Body of pancreas (tissue), 4 donors: ENCODE measurements at regions not wholly inside any gene's neighbourhood (a gene's known extent, or its start where the extent isn't known, plus 50 kb on each side); places are given as distances from the start of the nearest gene placed in this dataset.

Experiments
- ATAC-seq: fragments of 150-250 bp; one replicate; pipeline ENCODE4 v1.9.1; 2016
- DNase-seq, 4 donors: peaks; one replicate each; pipeline ENCODE4 v3.0.0-alpha.2; 2019
- H3K27ac ChIP-seq, 4 donors: fragments of 200-600 bp; sonication (generic); 1 replicate in 3 of 4; 2 replicates in 1 of 4; pipeline versions ENCODE4 v1.5.1 to v1.6.1; 2016 to 2019; ENCODE audit warnings: mild to moderate bottlenecking in 1 of 4, mixed read lengths in 1 of 4, moderate library complexity in 1 of 4
- H3K27me3 ChIP-seq, 2 donors: fragments of 200-600 bp; sonication (generic); one replicate each; pipeline ENCODE4 v1.6.0; 2016; ENCODE audit warnings: mild to moderate bottlenecking in 1 of 2
- H3K36me3 ChIP-seq, 2 donors: fragments of 200-600 bp; sonication (generic); replicated peaks in 1 of 2; 2 replicates each; pipeline ENCODE4 v1.5.1; 2016; ENCODE audit warnings: low read depth in 2 of 2; ENCODE audit not compliant: insufficient read depth in 1 of 2
- H3K4me1 ChIP-seq: fragments of 200-600 bp; sonication (generic); one replicate; pipeline ENCODE4 v1.6.0; 2016
- H3K4me3 ChIP-seq, 2 donors: fragments of 200-600 bp; sonication (generic); 1 replicate in 1 of 2; 2 replicates in 1 of 2; pipeline ENCODE4 v1.5.1; 2016 to 2019
- H3K9me3 ChIP-seq, 3 donors: fragments of 200-600 bp; sonication (generic); 1 replicate in 2 of 3; 2 replicates in 1 of 3; pipeline ENCODE4 v1.5.1; 2016
- CTCF ChIP-seq, 7 experiments: fragments of 450-650 bp in 4 of 7; fragments of 200-600 bp in 3 of 7; sonication (generic) in 3 of 7; IDR thresholded peaks; one replicate each; pipeline ENCODE4 v1.5.1; 2016 to 2019; ENCODE audit warnings: antibody characterized with exemption in 7 of 7
- POLR2A ChIP-seq, 3 donors: fragments of 450-650 bp; IDR thresholded peaks; one replicate each; pipeline ENCODE4 v1.6.1; 2016; ENCODE audit warnings: antibody characterized with exemption in 3 of 3, mild to moderate bottlenecking in 2 of 3
- WGBS, 2 donors: methylation state at CpG; one replicate each; pipeline ENCODE4 v1.1.5; 2017; 5-methylcytosine and 5-hydroxymethylcytosine counted together
- intact Hi-C: fragments of 100-400 bp; cut with DNase I; formaldehyde crosslinking; loops from one replicate; pipeline ENCODE4 v1.15.1; 2023

DNA sequence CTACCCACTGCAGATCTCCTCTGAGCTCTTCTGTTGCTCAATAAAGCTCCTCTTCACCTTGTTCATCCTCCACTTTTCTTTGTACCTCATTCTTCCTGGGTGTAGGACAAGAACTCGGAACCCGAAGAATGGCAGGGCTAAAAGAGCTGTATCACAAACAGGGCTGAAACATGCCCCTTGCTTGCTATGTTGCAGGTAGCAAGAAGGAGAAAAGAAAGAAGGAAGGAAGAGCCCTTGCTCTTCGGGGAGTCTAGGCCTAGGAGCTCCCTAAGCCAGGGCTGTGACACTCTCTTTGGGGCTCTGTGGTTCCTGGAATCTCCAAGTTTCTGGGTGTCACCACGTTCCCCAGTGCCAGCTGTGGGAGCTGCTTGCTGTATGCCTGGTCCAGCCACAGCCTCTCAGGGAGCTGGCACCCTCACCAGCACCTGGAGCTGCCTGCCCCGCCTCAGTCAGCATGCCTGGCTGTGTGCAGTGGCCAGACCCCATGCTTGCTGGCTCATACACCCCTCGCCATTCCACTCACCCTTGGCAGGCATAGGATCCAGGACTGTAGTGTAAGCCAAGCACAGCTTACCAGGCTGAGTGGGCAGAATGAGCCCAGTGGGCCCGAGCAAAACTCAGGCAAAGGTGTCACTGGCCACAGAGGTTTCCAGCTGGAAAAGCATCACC, 274.8 kb upstream of the ADRA1B start:
- intact Hi-C loops, result no loop called here
- H3K4me1 ChIP-seq, result no peaks in the 10 kb centered on the region
- H3K9me3 ChIP-seq, result no peaks in the 10 kb centered on the region
- H3K4me3 ChIP-seq, result no peak overlapping the region
- no peak overlapping the region for H3K27ac ChIP-seq
- H3K36me3 ChIP-seq, result no peaks in the 10 kb centered on the region
- 60 to 74% methylated on average over 6 to 7 of the region's 7 CpGs for WGBS, 2 donors
- DNase-seq (no peak), ATAC-seq (no peak)
- no peak for TF ChIP-seq CTCF (IDR thresholded peaks at IDR 0.05)
- TF ChIP-seq POLR2A (IDR thresholded peaks at IDR 0.05), result no peak
- H3K27me3 ChIP-seq, result no peaks in the 10 kb centered on the region

DNA sequence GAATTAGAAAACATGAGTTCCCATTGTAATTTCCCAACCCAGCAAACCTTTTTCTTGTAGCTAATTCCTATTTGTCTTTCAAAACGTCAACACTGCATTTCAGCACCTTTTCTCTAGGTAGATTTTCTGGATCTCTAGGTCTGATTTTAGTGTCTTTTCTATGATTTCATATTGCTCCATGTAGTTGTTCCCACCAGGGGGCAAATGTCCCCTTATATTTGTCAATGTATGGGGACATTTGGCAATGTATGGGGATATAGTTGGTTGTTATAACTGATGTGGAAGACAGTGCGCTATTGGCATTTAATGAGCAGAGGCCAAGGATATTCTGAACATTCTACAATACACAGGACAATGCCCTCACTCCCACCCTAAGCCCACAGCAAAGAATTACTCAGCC, 273.9 kb upstream of the ADRA1B start:
- WGBS, 2 donors, result 59 to 73% methylated on average over 2 of the region's 2 CpGs
- no peak overlapping the region for H3K27ac ChIP-seq

GRCh38 chr5:159644053-159644452, 272.2 kb upstream of the ADRA1B start:
- DNase-seq (no peak), ATAC-seq (no peak)
- no peak overlapping the region for H3K4me3 ChIP-seq
- H3K27ac ChIP-seq, result no peak overlapping the region
- no peaks in the 10 kb centered on the region for H3K4me1 ChIP-seq
- H3K9me3 ChIP-seq, result no peaks in the 10 kb centered on the region
- H3K36me3 ChIP-seq, result no peaks in the 10 kb centered on the region
- 6 to 20% methylated on average over 1 of the region's 1 CpG for WGBS, 2 donors
- TF ChIP-seq CTCF (IDR thresholded peaks at IDR 0.05) (no peak), POLR2A (IDR thresholded peaks at IDR 0.05) (no peak)
- intact Hi-C loops, result no loop called here
- H3K27me3 ChIP-seq, result no peaks in the 10 kb centered on the region

More for the DNA sequence above, 273.9 kb upstream of the ADRA1B start:
- H3K36me3 ChIP-seq, result no peaks in the 10 kb centered on the region
- no peak for ATAC-seq
- intact Hi-C loops, result no loop called here
- H3K9me3 ChIP-seq, result no peaks in the 10 kb centered on the region
- no peaks in the 10 kb centered on the region for H3K4me1 ChIP-seq
- no peaks in the 10 kb centered on the region for H3K27me3 ChIP-seq
- TF ChIP-seq CTCF (IDR thresholded peaks at IDR 0.05) (no peak), POLR2A (IDR thresholded peaks at IDR 0.05) (no peak)
- no peak overlapping the region for H3K4me3 ChIP-seq
- DNase-seq, result no peak

GRCh38 chr5:159645179-159645846, 271.0 kb upstream of the ADRA1B start:
- no peaks in the 10 kb centered on the region for H3K36me3 ChIP-seq
- 40 to 66% methylated on average over 7 of the region's 7 CpGs for WGBS, 2 donors
- H3K4me3 ChIP-seq, result no peak overlapping the region
- no peak for ATAC-seq
- DNase-seq, result no peak
- TF ChIP-seq CTCF (IDR thresholded peaks at IDR 0.05) (no peak), POLR2A (IDR thresholded peaks at IDR 0.05) (no peak)
- H3K27ac ChIP-seq, result no peak overlapping the region
- intact Hi-C loops, result no loop called here
- no peaks in the 10 kb centered on the region for H3K9me3 ChIP-seq
- H3K4me1 ChIP-seq, result no peaks in the 10 kb centered on the region
- no peaks in the 10 kb centered on the region for H3K27me3 ChIP-seq

DNA sequence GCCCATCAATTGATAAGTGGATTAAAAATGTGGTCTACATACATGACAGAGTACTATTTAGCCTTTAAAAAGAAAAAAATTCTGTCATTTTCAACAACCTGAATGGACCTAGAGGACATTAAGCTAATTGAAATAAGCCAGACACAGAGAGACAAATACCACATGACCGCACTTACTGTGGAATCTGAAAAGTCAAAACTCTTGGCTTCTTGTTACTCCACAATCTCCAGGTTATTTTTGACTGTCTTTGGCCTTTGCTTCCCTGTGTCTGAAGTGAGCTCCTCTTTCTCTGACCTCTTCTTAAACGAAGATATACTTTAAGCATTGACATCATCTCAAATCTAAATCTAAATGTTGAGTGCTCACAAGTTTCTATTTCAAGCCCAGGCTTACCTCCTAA, 265.5 kb upstream of the ADRA1B start:
- Histone ChIP-seq H3K27me3 (no peaks in the 10 kb centered on the region), H3K9me3 (no peaks in the 10 kb centered on the region), H3K4me3 (no peak overlapping the region), H3K4me1 (no peaks in the 10 kb centered on the region), H3K36me3 (no peaks in the 10 kb centered on the region), H3K27ac (no peak overlapping the region)
- DNase-seq (no peak), ATAC-seq (no peak)
- intact Hi-C loops, result no loop called here
- 48 to 60% methylated on average over 2 of the region's 2 CpGs for WGBS, 2 donors
- TF ChIP-seq POLR2A (IDR thresholded peaks at IDR 0.05) (no peak), CTCF (IDR thresholded peaks at IDR 0.05) (no peak)
